Inflammatory macrophage treated with lipopolysaccharide for 1 hour (primary cell): ENCODE measurements at regions not wholly inside any gene's neighbourhood (a gene's known extent, or its start where the extent isn't known, plus 50 kb on each side); places are given as distances from the start of the nearest gene placed in this dataset.
"Not testable (repeated sequence)": the region's sequence is repeated elsewhere in the genome, so short reads cannot be mapped to it uniquely, and the experiment has no call there.

ENCODE experiments used
- DNase-seq, 2 donors: peaks; one replicate each; pipeline ENCODE4 v3.0.0-alpha.2; 2020 to 2022

DNA sequence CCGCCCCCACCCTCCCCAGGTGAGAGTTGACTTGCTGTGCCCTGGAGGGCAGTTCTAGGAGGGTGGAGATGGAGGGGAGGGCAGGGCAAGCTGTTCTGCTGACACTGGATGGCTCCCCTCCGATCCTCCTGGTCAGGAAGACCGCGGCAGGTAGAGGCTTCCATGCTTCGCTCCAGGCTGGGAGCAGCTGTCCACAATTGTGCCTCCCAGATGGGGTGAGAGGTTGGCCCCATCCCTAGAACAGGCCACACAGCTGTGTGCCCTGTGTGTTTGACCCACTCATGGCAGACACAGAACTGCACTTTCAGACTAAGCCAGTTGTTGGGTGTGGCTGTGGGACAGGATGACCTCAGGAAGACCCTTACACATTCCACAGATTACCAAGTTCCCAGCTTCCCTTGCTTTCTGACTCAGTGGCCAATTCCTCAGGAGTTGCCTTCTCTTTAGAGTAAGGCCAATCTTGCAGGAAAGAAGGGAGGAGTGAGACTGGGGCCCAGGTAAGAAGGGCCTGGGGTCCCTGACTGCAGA lies 72.1 kb upstream of the HSPA9 start:
- no peak for DNase-seq

DNA sequence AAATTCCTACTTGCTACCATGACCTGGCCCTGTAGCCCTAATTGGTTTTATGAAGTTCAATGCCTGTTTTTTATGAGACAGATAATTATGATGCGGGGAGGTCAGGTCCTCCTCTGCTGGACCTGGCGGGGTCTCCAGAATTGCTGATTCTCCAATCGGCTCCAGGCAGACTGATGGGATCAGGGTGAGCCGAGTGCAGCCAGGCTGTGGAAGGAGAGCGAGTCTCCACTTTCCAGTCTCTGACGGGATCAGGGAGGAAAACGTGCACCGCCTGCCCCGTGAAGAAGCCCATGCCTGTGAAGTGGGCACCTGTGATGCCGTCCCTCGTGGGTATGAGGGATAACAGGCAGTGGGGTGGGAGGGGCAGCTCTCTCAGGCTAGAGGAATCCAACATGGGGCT lies 71.5 kb upstream of the HSPA9 start:
- DNase-seq: no peak

DNA sequence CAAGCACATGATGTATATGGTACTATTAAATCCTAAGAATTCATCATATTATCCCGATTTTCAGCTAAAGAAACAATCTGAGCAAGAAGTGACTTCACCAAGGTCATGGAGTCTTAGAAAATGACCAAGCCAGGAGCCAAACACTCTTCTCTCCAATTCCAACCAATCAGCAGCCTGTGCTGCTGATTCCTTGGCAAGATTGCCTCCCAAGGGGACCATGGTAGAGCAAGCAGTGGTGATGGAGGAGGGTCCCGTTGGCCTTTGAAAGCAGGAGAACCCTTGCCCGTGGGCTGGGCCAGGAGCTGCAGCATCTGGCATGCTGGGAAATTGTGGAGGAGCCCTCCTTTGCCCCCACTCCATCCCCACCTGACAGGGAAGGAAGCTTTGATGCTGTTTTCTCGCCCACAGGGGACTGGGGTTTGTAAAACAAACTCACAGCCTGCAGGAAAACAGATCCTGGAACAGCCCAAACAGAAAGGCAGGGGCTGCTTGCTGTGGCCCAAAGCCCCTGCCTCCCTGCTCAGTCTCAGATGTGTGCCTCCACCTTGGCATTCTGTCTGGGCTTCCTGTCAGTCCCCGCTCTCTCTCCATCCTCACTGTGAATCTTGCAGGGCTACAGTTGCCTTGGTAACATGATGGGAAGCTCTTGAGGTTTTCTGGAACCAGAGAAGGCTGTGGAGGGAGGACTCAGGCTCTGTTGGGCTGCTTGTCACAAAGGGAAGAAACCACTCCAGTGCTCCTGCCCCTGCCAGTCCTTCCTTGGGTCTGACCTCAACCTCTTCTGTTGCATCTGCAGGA lies 70.8 kb upstream of the HSPA9 start:
- DNase-seq: no peak

DNA sequence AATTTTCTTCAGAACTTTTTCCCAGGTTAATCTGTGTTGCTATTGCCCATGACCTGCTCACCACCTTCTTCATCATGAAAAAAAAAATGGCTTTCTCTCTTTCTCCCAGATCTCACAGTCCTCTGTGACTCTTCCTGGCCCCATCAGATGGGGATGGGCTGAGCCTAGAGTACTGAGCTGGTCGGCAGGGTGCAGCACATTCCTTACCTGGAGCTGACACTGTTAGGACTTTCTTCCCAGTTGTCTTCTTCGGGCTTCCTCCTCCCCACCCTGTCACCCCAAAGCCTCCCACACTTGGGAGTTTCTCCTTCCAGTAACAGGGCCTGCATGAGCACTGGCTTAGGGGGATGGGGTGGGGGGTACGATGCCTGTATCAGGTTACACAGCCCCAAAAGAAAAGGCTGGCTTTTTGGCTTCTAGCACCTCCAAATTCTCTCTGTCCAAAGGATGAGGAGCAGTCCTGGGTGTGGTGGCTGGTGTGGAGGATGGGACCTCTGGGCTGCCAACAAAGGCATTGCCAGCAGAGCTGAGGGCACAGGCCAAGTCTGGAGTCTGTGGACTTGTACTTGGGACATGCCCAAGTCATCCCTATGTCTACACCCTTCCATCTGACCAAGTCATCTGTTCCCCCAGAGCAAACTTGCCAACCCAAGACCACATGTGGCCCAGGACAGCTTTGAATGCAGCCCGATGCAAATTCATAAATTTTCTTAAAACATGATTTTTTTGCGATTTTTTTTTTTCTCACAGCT lies 68.0 kb upstream of the HSPA9 start:
- DNase-seq: no peak

DNA sequence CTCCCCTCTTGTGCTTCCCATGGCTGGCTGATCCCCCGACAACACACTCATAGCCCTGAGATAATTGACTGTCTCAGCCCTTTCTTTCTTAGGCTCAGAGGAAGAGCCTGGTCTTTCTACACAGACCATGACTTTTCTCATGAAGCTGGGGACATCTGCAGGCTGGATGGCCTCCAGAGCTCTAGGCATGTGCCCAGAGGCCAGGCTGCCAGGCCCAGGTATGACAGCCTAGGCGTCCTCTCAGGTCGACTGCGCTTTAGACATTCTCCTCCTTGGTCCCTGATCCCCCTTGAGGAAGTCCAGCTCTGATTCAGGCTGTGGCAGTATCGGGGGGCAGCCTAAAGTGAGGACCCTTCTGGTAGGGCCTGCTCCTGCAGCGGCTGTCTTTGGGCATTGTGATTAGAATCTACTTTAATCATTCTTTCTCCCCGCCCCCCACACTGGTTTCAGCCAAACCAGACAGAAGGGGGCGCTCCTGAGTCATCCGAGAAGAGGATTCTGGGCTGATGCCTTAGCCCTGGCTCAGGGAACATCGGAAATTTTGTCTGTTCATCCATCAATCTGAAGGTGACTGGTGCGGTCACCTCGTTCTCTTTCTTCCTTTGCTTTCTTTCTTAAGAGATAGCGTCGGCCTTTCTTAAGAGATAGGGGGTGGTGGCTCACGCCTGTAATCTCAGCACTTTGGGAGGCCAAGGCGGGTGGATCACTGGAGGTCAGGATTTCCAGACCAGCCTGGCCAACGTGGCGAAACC lies 66.5 kb upstream of the HSPA9 start:
- peak; percentile 42 to 94 for DNase-seq

DNA sequence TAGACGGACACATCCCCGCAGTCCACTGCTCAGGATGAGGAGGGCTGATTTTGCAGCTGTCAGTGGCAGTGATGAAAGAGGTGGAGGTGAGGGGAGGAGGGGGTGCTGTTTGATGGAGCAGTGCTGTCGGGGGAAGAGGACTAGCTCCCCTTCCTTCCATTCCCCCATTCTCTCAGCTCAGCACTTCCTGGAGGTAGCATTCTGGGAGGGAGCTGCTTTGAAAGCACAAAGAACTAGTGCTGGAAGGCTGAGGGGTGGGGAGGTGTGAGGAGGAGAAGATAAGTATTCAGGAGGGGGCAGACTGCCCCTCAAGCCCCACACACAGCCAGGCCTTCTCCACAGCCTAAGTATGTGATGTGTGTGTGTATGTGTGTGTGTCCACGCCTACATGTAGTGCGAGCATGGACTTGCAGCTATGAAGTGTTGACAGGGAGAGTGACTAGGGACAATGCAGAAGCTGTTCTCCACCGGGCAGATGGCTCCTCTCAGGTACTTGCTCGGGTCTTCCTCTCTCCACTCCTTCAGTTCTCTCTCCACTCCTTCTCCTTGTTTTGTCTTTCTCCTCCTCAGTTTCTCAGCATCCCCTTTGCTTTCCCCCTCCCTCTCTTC lies 65.5 kb upstream of the HSPA9 start:
- no peak for DNase-seq

DNA sequence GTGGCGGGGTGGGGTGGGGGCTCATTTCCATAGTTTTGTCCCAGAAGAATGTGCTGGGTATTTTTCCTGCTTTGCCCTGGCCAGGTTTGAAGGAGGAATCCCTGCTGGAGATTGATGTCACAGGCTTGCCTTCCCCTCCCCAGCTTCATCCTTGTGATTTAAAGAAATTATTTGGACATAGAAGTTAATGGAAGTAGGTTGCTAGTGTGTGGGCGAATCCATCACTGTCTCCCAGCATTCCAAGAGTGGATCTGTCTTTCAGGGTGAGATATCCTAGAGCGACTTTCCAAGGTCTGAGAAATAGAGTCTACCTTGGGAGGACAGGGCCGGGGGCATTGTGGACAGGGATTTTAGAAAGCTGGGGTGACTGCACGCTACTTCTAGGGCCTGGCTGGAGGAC lies 64.9 kb upstream of the HSPA9 start:
- no peak for DNase-seq

DNA sequence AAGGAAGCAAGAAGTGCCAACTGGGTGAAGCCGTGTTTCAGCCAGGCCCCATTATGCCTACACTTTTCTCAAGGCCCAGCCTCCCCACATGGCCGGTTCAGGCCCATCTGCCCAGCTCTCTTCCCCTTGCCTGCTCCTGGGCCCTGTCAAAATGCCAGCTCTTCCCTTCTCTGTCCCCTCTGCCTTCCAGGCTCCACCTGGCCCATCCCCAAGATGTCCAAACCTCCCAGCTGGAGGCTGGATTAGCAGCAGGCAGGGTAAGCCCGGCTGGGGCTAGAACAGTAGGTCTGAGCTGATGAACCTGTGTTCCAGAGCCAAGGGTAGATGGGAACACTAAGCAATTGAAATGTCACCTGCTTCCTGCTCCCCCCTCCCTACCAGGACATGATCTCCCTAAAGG lies 64.1 kb upstream of the HSPA9 start:
- DNase-seq: no peak

DNA sequence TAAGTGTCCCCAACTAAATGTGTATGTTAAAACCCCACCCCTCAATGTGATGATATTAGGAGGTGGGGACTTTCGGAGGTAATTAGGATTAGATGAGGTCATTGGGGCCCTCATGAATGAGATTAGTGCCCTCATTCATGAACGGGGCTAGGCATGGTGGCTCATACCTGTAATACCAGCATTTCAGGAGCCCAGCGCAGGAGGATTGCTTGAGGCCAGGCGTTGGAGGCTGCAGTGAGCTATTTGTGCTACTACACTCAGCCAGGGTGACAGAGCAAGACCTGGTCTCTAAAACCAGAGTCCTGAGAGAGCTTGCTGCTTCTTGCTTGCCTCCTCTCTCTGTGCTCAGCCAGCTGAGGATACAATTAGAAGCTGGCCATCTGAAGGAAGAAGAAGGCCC lies 62.1 kb upstream of the HSPA9 start:
- DNase-seq: no peak

DNA sequence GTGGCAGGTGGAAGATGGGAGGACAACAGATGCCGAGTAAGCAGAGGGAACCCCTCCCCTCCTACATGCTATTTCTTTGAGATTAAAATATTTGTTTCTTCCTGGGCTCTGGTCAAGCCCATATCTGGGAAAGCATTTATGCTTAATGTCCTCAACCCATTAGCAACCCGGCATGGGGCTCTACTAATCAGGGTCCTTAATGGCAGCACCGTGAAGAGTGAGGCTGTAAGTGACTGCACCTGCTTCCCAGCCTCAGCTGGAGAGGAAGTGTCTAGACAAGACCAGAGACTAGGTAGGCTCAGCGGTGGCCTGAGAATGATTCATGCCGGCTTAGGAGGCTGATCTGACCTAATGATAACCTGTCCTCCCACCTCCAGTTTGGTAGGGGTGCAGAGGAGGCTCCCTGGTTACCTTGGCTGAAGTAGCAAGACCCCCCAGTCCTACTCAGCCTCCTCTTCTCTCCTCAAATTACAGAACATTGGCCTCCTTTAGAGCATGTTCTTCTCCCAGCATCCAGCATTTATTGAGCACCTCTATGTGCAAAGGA lies 61.3 kb upstream of the HSPA9 start:
- DNase-seq: no peak

DNA sequence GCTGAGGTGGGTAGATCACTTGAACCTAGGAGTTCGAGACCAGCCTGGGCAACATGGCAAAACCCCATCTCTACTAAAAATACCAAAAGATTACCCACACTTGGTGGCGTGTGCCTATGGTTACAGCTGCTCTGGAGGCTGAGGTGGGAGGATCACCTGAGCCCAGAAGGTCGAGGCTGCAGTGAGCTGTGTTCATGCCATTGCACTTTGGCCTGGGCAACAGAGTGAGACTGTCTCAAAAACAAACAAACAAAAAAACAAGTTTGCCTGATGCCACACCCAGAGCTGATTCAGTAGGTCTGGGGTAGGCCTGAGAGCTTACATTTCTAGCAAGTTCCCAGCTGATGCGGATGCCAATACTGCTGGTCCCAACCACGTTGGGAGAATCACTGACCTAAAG lies 60.5 kb upstream of the HSPA9 start:
- DNase-seq: no peak

DNA sequence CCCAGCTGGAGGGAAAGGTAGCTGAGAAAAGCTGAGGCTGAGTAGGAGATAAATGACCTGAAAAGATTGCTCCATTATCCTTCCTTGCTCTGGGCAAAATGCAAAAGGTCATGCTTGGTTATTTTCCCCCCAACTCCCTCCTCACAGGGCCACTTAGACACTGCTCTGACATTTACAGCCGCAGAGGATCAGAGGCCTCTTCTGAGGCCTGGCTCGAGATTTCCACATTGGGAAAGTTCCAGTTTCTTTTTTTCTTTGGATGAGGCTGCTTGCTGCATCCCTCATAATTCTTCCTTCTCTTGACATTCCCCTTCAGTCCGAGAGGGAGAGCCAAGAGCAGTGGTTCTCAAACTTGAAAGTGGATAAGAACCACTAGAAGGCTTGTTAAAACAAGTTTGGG lies 60.1 kb upstream of the HSPA9 start:
- DNase-seq: no peak

DNA sequence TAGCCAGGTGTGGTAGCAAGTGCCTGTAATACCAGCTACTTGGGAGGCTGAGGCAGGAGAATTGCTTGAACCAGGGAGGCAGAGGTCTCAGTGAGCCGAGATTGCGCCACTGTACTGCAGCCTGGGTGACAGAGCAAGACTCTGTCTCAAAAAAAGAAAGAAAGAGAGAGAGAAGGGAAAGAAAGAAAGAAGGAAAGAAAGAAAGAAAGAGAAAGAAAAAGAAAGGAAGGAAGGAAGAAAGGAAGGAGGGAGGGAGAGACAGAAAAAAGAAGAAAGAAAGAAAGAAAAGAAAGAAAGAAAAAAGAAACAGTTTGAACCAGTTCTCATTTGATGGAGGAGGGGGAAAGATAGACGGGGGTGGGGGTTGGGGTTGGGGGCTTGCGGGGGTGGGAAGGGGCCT lies 59.6 kb upstream of the HSPA9 start:
- DNase-seq: not testable (repeated sequence)

DNA sequence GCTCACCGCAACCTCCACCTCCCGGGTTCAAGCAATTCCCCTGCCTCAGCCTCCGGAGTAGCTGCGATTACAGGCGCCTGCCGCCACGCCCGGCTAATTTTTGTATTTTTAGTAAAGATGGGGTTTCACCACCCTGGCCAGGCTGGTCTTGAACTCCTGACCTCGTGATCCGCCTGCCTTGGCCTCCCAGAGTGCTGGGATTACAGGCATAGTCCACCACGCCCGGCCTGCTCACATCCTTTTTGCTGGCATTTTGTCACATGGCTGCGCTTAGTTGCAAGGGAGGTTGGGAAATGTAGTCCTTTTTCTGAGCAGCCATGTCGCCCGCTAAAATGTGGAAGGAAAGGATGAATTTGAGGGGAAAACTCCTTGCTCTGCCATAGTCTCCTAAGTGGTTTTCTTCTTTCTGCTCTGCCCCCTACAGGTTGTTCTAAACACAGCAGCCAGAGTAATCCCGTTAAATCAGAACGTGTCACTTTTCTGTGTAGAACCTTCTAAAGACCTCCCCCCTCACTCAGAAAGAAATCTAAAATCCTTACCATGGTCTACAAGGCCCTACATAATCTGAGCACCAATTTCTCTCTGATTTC lies 57.8 kb upstream of the HSPA9 start:
- DNase-seq: peak; percentile 91 to 92

DNA sequence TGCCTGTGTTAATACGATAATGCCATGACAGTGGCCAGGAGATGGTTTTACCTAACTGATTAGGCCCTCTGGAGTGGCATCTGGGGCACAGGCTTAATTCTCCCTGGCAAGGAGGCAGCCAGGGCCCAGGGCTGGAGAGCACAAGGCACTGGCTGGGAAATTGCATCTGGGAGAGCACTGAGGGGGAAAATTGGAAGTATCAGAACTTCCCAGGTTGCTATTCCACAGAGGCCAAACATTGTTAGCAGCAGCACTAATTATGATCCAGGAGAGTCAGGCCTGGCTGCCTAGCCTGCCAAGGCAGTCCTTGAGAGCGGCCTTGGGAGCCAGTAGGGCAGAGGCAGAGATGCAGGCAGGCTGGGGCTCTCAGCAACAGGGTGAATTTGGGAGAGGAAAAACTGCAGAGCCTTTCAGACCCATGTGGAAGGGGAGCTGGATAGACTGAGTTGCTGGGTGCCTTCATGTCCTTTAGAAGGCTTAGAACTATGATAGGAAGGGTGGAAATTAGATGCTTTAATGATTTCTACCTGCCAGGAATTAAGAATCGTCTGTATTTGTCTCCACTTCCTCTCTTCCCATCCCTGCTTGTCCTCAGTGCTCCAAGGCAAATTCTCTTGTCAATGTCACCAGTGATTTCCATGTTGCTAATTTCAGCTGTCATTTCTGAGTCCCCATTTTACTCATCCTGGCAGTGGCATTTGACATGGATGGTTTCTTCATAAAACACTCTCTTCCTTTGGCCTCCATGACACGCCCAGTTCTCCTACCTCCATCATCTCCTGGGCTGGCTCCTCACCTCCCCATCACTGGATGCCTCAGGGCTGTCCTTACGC lies 56.1 kb upstream of the HSPA9 start:
- DNase-seq: no peak

DNA sequence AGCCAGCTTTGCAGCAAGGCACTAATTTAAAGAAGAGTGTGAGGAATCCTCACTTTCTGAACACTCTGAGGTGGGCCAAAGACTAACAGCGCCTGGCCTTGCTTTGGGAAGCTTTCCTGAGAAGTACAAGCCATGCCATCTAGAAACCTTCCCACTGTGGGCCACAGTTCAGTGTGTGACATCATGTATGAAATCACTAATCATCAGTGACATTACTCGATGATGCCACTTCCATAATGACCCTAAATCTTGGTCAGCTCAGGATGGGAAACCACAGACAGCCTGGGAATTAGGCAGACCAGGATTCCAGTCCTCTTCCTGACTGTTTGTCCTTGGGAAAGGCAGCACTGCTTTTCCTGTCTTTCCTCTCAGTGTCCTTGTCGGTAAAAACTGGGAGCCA lies 54.2 kb upstream of the HSPA9 start:
- DNase-seq: no peak

DNA sequence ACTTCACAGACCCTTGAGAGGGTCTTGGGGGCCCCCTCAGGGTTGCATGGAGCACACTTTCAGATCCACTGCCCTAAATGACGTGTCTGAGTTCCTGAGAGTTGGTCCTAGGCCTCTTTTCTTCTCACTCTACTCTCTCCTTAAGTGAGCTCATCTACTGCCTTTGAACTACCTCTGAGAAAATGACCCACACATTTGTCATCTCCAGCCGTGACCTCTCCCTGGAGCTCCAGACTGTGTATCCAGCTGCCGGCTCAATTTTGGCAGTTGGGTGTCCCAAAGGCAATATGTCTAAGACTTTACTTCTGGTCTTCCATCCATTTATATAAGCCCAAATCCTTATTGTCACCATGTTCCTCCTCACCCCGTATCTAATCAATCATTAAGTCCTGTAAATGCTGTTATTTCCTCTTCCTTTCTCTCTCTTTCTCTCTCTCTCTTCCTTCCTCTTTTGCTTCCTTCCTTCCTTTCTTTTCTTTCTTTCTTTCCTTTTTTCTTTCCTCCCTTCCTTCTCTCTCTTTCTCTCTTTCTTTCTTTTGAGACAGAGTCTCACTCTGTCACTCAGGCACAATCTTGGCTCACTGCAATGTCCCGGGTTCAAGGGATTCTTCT lies 51.2 kb upstream of the HSPA9 start:
- no peak for DNase-seq

DNA sequence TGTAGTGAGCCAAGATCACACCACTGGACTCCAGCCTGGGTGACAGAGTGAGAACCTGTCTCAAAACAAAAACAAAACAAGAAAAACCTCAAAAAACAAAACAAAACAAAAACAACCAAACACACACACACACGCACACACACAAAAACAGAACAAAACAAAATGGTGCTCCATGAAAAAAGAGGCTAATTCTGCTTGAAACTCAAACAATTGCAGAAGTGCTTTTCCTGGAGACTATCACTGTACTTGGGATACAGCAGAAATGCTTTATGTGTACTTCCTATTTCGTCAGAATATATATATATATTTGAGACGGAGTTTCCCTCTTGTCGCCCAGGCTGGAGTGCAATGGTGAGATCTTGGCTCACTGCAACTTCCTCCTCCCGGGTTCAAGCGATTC lies 49.9 kb upstream of the HSPA9 start:
- peak; percentile 62 to 82 for DNase-seq
